Smooth muscle cell (in vitro differentiated cells): ENCODE measurements at regions not wholly inside any gene's neighbourhood (a gene's known extent, or its start where the extent isn't known, plus 50 kb on each side); places are given as distances from the start of the nearest gene placed in this dataset.

Experiments
- DNase-seq: peaks from one replicate; lab custom pipeline; 2025; ENCODE audit not compliant: unreplicated experiment; lab: John Stamatoyannopoulos, UW
- H2AFZ ChIP-seq: fragments of 200-600 bp; sonication (generic); 2 replicates; pipeline ENCODE4 v1.6.0; 2016; ENCODE audit warnings: antibody characterized with exemption, low read depth, mild to moderate bottlenecking
- H3F3A ChIP-seq: fragments of 200-600 bp; sonication (generic); 2 replicates; pipeline ENCODE4 v1.6.0; 2017; ENCODE audit warnings: antibody characterized with exemption, low read depth
- H3K27ac ChIP-seq: fragments of 200-600 bp; sonication (generic); 2 replicates; pipeline ENCODE4 v1.5.1; 2016; ENCODE audit warnings: low read depth, mild to moderate bottlenecking
- H3K27me3 ChIP-seq: fragments of 200-600 bp; sonication (generic); 2 replicates; pipeline ENCODE4 v1.6.1; 2016; ENCODE audit warnings: low read depth, mild to moderate bottlenecking
- H3K36me3 ChIP-seq: fragments of 200-600 bp; sonication (generic); 2 replicates; pipeline ENCODE4 v1.5.1; 2016; ENCODE audit warnings: low read depth
- H3K4me1 ChIP-seq: fragments of 200-600 bp; sonication (generic); 2 replicates; pipeline ENCODE4 v1.5.1; 2016; ENCODE audit warnings: low read depth
- H3K4me2 ChIP-seq: fragments of 200-600 bp; sonication (generic); 2 replicates; pipeline ENCODE4 v1.6.0; 2016; ENCODE audit warnings: mild to moderate bottlenecking
- H3K4me3 ChIP-seq: fragments of 200-600 bp; sonication (generic); 2 replicates; pipeline ENCODE4 v1.5.1; 2016; ENCODE audit warnings: mild to moderate bottlenecking
- H3K79me2 ChIP-seq: fragments of 200-600 bp; sonication (generic); 2 replicates; pipeline ENCODE4 v1.6.0; 2016; ENCODE audit warnings: low read depth, mild to moderate bottlenecking
- H3K9ac ChIP-seq: fragments of 200-600 bp; sonication (generic); 2 replicates; pipeline ENCODE4 v1.6.0; 2016; ENCODE audit warnings: low read depth
- H3K9me3 ChIP-seq: fragments of 200-600 bp; sonication (generic); replicated peaks from 2 replicates; pipeline ENCODE4 v1.5.1; 2016; ENCODE audit warnings: low read depth
- H4K20me1 ChIP-seq: fragments of 200-600 bp; sonication (generic); 2 replicates; pipeline ENCODE4 v1.6.0; 2016; ENCODE audit warnings: low read depth
- WGBS: methylation state at CpG from one replicate; pipeline ENCODE4 v1.1.7; 2016; ENCODE audit warnings: low lambda C conversion rate; 5-methylcytosine and 5-hydroxymethylcytosine counted together
- TF ChIP-seq, protein P1 (sequence below): fragments of 200-600 bp; sonication (generic); IDR thresholded peaks from 2 replicates; pipeline ENCODE4 v1.5.1; 2017; ENCODE audit warnings: borderline replicate concordance, mild to moderate bottlenecking, antibody characterized with exemption; ENCODE audit not compliant: insufficient read depth, poor library complexity, severe bottlenecking

DNA sequence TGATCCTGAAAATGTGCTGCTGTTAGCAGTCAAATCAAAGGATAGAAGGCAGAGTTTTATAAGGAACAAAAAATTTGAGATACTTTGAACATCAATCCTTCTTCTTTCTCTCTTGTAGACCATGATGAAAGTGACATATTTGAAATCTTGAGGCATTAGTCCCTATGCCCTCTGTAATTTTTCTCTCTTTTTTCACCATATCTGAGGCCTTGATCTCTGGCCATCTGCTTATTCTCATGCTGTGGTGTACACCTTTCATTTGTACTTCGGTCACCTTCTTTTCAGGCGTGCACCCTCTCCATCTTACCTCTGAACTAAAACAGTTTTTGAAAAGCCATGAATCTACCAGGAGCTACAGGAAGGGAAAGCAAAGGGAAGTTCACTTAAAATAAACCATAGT, 420.9 kb downstream of the C12orf50 start:
- H3F3A ChIP-seq, result no peaks in the 10 kb centered on the region
- no peaks in the 10 kb centered on the region for H3K27me3 ChIP-seq
- DNase-seq, result no peak
- H4K20me1 ChIP-seq, result no peaks in the 10 kb centered on the region
- no peaks in the 10 kb centered on the region for H3K79me2 ChIP-seq
- no peaks in the 10 kb centered on the region for H3K4me1 ChIP-seq
- H3K9ac ChIP-seq, result no peak overlapping the region
- H3K36me3 ChIP-seq, result no peaks in the 10 kb centered on the region
- WGBS, result 92% methylated on average over 2 of the region's 2 CpGs
- no peak overlapping the region for H3K4me2 ChIP-seq
- TF ChIP-seq, protein P1, sequence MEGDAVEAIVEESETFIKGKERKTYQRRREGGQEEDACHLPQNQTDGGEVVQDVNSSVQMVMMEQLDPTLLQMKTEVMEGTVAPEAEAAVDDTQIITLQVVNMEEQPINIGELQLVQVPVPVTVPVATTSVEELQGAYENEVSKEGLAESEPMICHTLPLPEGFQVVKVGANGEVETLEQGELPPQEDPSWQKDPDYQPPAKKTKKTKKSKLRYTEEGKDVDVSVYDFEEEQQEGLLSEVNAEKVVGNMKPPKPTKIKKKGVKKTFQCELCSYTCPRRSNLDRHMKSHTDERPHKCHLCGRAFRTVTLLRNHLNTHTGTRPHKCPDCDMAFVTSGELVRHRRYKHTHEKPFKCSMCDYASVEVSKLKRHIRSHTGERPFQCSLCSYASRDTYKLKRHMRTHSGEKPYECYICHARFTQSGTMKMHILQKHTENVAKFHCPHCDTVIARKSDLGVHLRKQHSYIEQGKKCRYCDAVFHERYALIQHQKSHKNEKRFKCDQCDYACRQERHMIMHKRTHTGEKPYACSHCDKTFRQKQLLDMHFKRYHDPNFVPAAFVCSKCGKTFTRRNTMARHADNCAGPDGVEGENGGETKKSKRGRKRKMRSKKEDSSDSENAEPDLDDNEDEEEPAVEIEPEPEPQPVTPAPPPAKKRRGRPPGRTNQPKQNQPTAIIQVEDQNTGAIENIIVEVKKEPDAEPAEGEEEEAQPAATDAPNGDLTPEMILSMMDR, result no peak
- H2AFZ ChIP-seq, result no peak overlapping the region
- no peak overlapping the region for H3K27ac ChIP-seq
- no peak overlapping the region for H3K4me3 ChIP-seq
- no peaks in the 10 kb centered on the region for H3K9me3 ChIP-seq

DNA sequence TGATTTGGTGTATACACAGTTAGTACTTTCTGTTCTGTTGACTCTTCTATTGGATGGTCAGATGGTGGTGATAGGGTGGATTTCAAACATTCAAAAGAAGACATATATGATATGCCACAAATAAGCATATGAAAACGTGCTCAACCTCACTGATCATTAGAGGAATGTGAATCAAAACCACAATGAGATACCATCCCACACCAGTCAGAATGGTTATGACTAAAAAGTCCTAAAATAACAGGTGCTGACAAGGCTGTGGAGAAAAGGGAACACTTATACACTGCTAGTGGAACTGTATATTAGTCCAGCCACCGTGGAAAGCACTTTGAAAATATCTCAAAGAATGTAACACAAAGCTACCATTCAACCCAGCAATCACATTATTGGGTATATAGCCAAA, 425.5 kb downstream of the C12orf50 start:
- Histone ChIP-seq H2AFZ (no peak overlapping the region), H4K20me1 (no peaks in the 10 kb centered on the region), H3K4me1 (no peaks in the 10 kb centered on the region), H3K27ac (no peak overlapping the region), H3K9ac (no peak overlapping the region), H3K27me3 (no peaks in the 10 kb centered on the region), H3K36me3 (no peaks in the 10 kb centered on the region), H3K79me2 (no peaks in the 10 kb centered on the region), H3F3A (no peaks in the 10 kb centered on the region), H3K4me3 (no peak overlapping the region), H3K9me3 (no peaks in the 10 kb centered on the region), H3K4me2 (no peak overlapping the region)
- no peak for DNase-seq
- WGBS, result 72% methylated on average over 2 of the region's 2 CpGs
- TF ChIP-seq, protein P1, result no peak

GRCh38 chr12:87599459-87599858, 429.7 kb downstream of the C12orf50 start:
- Histone ChIP-seq H3K27me3 (no peaks in the 10 kb centered on the region), H3K4me2 (no peak overlapping the region), H3K27ac (no peak overlapping the region), H3K4me3 (no peak overlapping the region), H4K20me1 (no peaks in the 10 kb centered on the region), H3K9ac (no peak overlapping the region), H3K36me3 (no peaks in the 10 kb centered on the region), H3F3A (no peaks in the 10 kb centered on the region), H2AFZ (no peak overlapping the region), H3K9me3 (no peaks in the 10 kb centered on the region), H3K79me2 (no peaks in the 10 kb centered on the region), H3K4me1 (no peaks in the 10 kb centered on the region)
- TF ChIP-seq, protein P1, result no peak
- WGBS, result 90% methylated on average over 3 of the region's 3 CpGs
- no peak for DNase-seq

- Histone ChIP-seq H3K4me2 (no peak overlapping the region), H3F3A (no peaks in the 10 kb centered on the region), H3K36me3 (no peaks in the 10 kb centered on the region), H3K4me1 (no peaks in the 10 kb centered on the region), H3K27ac (no peak overlapping the region), H3K9me3 (no peaks in the 10 kb centered on the region), H3K27me3 (no peaks in the 10 kb centered on the region), H4K20me1 (no peaks in the 10 kb centered on the region), H3K4me3 (no peak overlapping the region), H3K9ac (no peak overlapping the region), H2AFZ (no peak overlapping the region), H3K79me2 (no peaks in the 10 kb centered on the region)
- no peak for DNase-seq
- WGBS, result 86% methylated on average over 3 of the region's 3 CpGs
- TF ChIP-seq, protein P1, result no peak
Measured at GRCh38 chr12:87597114-87597513, 432.1 kb downstream of the C12orf50 start.
